Esophagus muscularis mucosa (tissue), 4 donors: ENCODE measurements at regions not wholly inside any gene's neighbourhood (a gene's known extent, or its start where the extent isn't known, plus 50 kb on each side); places are given as distances from the start of the nearest gene placed in this dataset.

Experiments used
- DNase-seq: peaks from one replicate; pipeline ENCODE4 v3.0.0-alpha.2; 2017; ENCODE audit errors: extremely low spot score
- H3K27ac ChIP-seq, 4 donors: fragments of 200-600 bp; sonication (generic); replicated peaks in 1 of 4; 1 replicate in 3 of 4; 2 replicates in 1 of 4; pipeline ENCODE4 v1.5.1; 2016 to 2019; ENCODE audit warnings: mild to moderate bottlenecking in 1 of 4
- H3K27me3 ChIP-seq, 4 donors: fragments of 200-600 bp; sonication (generic); one replicate each; pipeline versions ENCODE4 v1.5.1 to v1.6.0; 2016 to 2019
- H3K36me3 ChIP-seq, 4 donors: fragments of 200-600 bp; sonication (generic); one replicate each; pipeline ENCODE4 v1.5.1; 2016 to 2019
- H3K4me1 ChIP-seq, 4 donors: fragments of 200-600 bp; sonication (generic); one replicate each; pipeline ENCODE4 v1.5.1; 2016 to 2019
- H3K4me3 ChIP-seq, 4 donors: fragments of 200-600 bp; sonication (generic); 1 replicate in 2 of 4; 2 replicates in 2 of 4; pipeline ENCODE4 v1.5.1; 2016 to 2019; ENCODE audit warnings: mild to moderate bottlenecking in 4 of 4, moderate library complexity in 1 of 4
- H3K9me3 ChIP-seq, 4 donors: fragments of 200-600 bp; sonication (generic); 1 replicate in 3 of 4; 2 replicates in 1 of 4; pipeline ENCODE4 v1.5.1; 2016 to 2019
- EP300 ChIP-seq: sonication (generic); formaldehyde crosslinking; IDR thresholded peaks from one replicate; pipeline ENCODE4 v1.6.1; 2017; ENCODE audit warnings: antibody characterized with exemption
- POLR2A ChIP-seq: fragments of 450-650 bp; IDR thresholded peaks from one replicate; pipeline ENCODE4 v1.6.1; 2017; ENCODE audit warnings: antibody characterized with exemption, moderate library complexity, mild to moderate bottlenecking, low read depth
- POLR2AphosphoS5 ChIP-seq, 2 donors: sonication (generic); formaldehyde crosslinking; IDR thresholded peaks; one replicate each; pipeline ENCODE4 v1.6.1; 2017; ENCODE audit warnings: antibody characterized with exemption in 2 of 2
- WGBS: methylation state at CpG from one replicate; pipeline ENCODE4 v1.1.5; 2018; 5-methylcytosine and 5-hydroxymethylcytosine counted together
- intact Hi-C: fragments of 100-400 bp; cut with DNase I; formaldehyde crosslinking; loops from one replicate; pipeline ENCODE4 v1.15.1; 2023
- TF ChIP-seq, protein P1 (sequence below), 3 experiments: fragments of 200-600 bp in 2 of 3; fragments of 450-650 bp in 1 of 3; sonication (generic) in 2 of 3; IDR thresholded peaks; one replicate each; pipeline ENCODE4 v1.5.1; 2017 to 2019; ENCODE audit warnings: antibody characterized with exemption in 3 of 3, mild to moderate bottlenecking in 2 of 3, moderate library complexity in 1 of 3

DNA sequence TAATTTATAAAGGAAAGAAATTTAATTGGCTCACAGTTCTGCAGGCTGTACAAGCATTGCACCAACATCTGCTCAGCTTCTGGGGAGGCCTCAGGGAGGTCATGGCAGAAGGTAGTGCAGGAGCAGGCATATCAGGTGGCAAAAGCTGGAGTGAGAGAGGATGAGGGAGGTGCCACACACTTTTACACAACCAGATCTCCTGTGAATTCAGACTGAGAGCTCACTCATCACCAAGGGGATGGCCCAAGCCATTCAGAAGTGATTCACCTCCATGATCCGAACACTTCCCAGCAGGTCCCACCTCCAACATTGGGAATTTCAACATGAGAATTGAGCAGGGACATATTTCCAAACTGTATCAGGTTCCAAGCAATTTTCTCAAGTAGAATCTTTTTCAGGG, 84.7 kb upstream of the BRINP1 start:
- intact Hi-C loops: no loop called here
- no peak overlapping the region for H3K27ac ChIP-seq
- WGBS: 75% methylated on average over 1 of the region's 1 CpG
- no peak for DNase-seq
- no peaks in the 10 kb centered on the region for H3K27me3 ChIP-seq
- TF ChIP-seq, protein P1, sequence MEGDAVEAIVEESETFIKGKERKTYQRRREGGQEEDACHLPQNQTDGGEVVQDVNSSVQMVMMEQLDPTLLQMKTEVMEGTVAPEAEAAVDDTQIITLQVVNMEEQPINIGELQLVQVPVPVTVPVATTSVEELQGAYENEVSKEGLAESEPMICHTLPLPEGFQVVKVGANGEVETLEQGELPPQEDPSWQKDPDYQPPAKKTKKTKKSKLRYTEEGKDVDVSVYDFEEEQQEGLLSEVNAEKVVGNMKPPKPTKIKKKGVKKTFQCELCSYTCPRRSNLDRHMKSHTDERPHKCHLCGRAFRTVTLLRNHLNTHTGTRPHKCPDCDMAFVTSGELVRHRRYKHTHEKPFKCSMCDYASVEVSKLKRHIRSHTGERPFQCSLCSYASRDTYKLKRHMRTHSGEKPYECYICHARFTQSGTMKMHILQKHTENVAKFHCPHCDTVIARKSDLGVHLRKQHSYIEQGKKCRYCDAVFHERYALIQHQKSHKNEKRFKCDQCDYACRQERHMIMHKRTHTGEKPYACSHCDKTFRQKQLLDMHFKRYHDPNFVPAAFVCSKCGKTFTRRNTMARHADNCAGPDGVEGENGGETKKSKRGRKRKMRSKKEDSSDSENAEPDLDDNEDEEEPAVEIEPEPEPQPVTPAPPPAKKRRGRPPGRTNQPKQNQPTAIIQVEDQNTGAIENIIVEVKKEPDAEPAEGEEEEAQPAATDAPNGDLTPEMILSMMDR (IDR thresholded peaks at IDR 0.05): no peak
- TF ChIP-seq POLR2A (no peak), POLR2AphosphoS5 (IDR thresholded peaks at IDR 0.05) (no peak), EP300 (no peak)
- no peaks in the 10 kb centered on the region for H3K9me3 ChIP-seq
- no peaks in the 10 kb centered on the region for H3K4me1 ChIP-seq
- no peaks in the 10 kb centered on the region for H3K36me3 ChIP-seq
- H3K4me3 ChIP-seq: no peak overlapping the region

DNA sequence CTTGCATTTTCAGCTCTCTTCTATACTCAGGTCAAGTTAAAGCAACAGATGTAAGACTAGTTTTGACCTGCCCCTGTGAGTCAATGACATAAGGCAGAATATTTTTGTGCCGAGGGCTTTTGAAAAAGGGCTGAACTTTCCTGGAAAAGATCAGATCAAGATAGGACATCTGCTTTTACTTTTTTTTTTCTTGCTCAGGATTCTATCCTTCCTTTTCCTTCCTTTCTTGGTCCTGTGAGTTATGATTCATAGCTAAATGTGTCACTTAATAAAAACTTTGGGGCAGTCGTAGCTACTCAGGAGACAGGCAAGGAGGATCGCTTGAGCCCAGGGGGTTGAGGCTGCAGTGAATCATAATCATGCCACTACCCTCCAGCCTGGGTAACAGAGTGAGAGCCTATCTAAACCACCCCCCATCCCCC, 84.3 kb upstream of the BRINP1 start:
- Histone ChIP-seq H3K27ac (no peak overlapping the region), H3K9me3 (no peaks in the 10 kb centered on the region), H3K4me3 (no peak overlapping the region), H3K27me3 (no peaks in the 10 kb centered on the region), H3K4me1 (no peaks in the 10 kb centered on the region), H3K36me3 (no peaks in the 10 kb centered on the region)
- no peak for DNase-seq
- intact Hi-C loops: no loop called here
- TF ChIP-seq, protein P1 (IDR thresholded peaks at IDR 0.05): no peak
- TF ChIP-seq EP300: no peak
- no peak for TF ChIP-seq POLR2AphosphoS5 (IDR thresholded peaks at IDR 0.05)
- TF ChIP-seq POLR2A: no peak
- 53% methylated on average over 3 of the region's 3 CpGs for WGBS

DNA sequence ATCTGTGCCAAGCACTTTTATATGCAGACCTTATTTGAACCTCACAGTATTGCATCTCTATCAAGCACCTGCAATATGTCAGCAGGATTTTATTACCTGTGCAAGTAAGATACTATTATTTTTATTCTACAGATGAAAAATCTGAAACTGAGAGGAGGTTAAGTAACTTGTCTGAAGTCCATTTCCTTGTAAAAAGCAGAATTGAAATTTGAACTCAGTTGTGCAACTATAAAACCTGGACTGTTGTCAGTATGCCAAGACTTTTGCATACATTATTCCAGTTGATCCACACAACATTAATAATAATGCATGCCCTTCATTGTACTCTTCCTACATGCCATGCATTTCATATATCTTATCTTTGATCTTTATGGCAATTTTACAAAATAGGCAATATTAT, 82.2 kb upstream of the BRINP1 start:
- DNase-seq: no peak
- TF ChIP-seq POLR2AphosphoS5 (IDR thresholded peaks at IDR 0.05): no peak
- H3K4me1 ChIP-seq: no peaks in the 10 kb centered on the region
- H3K36me3 ChIP-seq: no peaks in the 10 kb centered on the region
- intact Hi-C loops: no loop called here
- H3K9me3 ChIP-seq: no peaks in the 10 kb centered on the region
- H3K4me3 ChIP-seq: no peak overlapping the region
- no peak overlapping the region for H3K27ac ChIP-seq
- H3K27me3 ChIP-seq: no peaks in the 10 kb centered on the region

DNA sequence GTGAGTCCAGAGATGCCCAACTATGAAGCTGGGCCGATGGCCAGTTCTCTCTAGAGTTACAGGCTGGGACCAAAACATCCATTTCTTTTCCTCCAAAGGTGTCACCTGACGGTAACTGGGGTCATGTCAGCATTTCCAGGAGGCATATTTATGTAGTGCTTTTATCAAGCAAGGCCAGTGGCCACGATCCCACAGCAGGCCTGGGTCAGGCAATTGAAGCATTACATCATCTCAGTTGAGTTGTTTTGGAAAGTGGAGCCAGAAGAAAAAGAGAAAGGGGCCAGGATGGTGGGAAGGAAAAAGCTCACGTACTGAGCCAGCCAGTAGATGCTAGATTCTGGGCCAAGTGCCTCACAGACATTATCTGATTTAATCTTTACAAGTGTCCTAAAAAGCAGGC, 73.9 kb upstream of the BRINP1 start:
- intact Hi-C loops: no loop called here
- Histone ChIP-seq H3K36me3 (no peaks in the 10 kb centered on the region), H3K27ac (no peak overlapping the region), H3K4me3 (no peak overlapping the region), H3K4me1 (no peaks in the 10 kb centered on the region), H3K27me3 (no peaks in the 10 kb centered on the region), H3K9me3 (no peaks in the 10 kb centered on the region)
- TF ChIP-seq, protein P1 (IDR thresholded peaks at IDR 0.05): no peak
- TF ChIP-seq POLR2AphosphoS5 (IDR thresholded peaks at IDR 0.05) (no peak), EP300 (no peak), POLR2A (no peak)
- DNase-seq: no peak
- WGBS: 49% methylated on average over 4 of the region's 4 CpGs

DNA sequence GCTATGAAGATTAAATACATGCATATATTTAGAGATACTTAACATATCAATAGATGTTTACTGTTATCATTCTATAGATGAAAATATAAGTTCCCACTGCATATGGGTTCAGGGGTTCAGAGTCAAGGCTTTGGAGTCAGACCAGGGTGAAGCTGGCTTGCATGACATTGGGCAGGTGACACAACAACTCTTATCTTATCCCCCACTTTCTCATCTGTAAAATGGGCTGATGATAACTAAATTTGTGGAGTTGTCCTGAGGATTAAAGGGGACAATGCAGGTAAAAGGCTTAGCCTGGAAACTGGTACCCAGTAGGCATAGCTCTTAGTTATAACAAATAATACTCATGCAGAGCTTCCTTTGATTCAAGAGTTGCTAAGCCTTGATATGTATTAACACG, 72.6 kb upstream of the BRINP1 start:
- WGBS: 70% methylated on average over 1 of the region's 1 CpG
- intact Hi-C loops: no loop called here
- no peaks in the 10 kb centered on the region for H3K27me3 ChIP-seq
- H3K36me3 ChIP-seq: no peaks in the 10 kb centered on the region
- no peaks in the 10 kb centered on the region for H3K9me3 ChIP-seq
- TF ChIP-seq POLR2AphosphoS5 (IDR thresholded peaks at IDR 0.05) (no peak), POLR2A (no peak), EP300 (no peak)
- TF ChIP-seq, protein P1 (IDR thresholded peaks at IDR 0.05): no peak
- DNase-seq: no peak
- H3K4me3 ChIP-seq: no peak overlapping the region
- H3K4me1 ChIP-seq: no peaks in the 10 kb centered on the region
- H3K27ac ChIP-seq: no peak overlapping the region
